Neural cell (in vitro differentiated cells): ENCODE measurements at regions not wholly inside any gene's neighbourhood (a gene's known extent, or its start where the extent isn't known, plus 50 kb on each side); places are given as distances from the start of the nearest gene placed in this dataset.

ENCODE experiments used
- CTCF ChIP-seq: fragments of 450-650 bp; IDR thresholded peaks from 2 replicates; pipeline ENCODE4 v1.5.1; 2014; ENCODE audit warnings: antibody characterized with exemption, mild to moderate bottlenecking, moderate library complexity; ENCODE audit not compliant: poor library complexity, severe bottlenecking
- EZH2 ChIP-seq: fragments of 200-600, 300-800 bp; shearing (Covaris generic), sonication (generic); IDR thresholded peaks from 2 replicates; pipeline ENCODE4 v1.6.1; 2014; ENCODE audit warnings: antibody characterized with exemption, low read length, borderline replicate concordance, mild to moderate bottlenecking; ENCODE audit not compliant: insufficient read depth, poor library complexity, severe bottlenecking
- TAF1 ChIP-seq: IDR thresholded peaks from 2 replicates; pipeline ENCODE4 v1.6.1; 2012; ENCODE audit warnings: low read depth

- TF ChIP-seq CTCF, result no peak
- no peak for TF ChIP-seq TAF1
- no peak for TF ChIP-seq EZH2
Observed at GRCh38 chr10:33015761-33016547, 57.9 kb upstream of the ITGB1 start.
